NOMO-1 treated with DMSO at 0.1 percent for 48 hours (cell line): ENCODE measurements at regions not wholly inside any gene's neighbourhood (a gene's known extent, or its start where the extent isn't known, plus 50 kb on each side); places are given as distances from the start of the nearest gene placed in this dataset.

Experiments used
- DNase-seq: peaks from one replicate; lab custom pipeline; 2025; ENCODE audit not compliant: unreplicated experiment; lab: John Stamatoyannopoulos, UW

GRCh38 chr16:65224471-65224870 lies 102.6 kb upstream of the CDH11 start:
- no peak for DNase-seq

DNA sequence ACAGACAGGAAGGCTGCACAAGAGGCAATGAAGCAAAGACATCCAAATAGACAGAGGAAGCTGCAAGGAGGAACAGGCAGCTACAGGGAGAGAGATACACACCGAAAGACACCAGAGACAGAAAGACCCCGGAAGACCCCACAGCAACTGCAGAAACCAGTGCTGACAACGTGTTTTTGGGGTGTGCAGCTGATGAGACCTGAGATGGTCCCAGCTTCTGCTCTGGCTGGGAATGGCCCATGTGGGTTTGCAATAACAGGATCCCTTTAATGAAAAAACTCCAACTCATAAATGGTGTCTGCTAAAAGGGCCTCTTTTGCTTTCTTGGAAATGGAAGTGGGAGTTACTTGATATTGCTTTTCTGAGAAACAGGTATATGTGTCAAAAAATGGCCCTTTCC lies 101.5 kb upstream of the CDH11 start:
- no peak for DNase-seq

- no peak for DNase-seq
Observed at GRCh38 chr16:65222536-65222935, 100.7 kb upstream of the CDH11 start.

- no peak for DNase-seq
Observed at GRCh38 chr16:65222049-65222448, 100.2 kb upstream of the CDH11 start.

GRCh38 chr16:65219786-65220185 lies 97.9 kb upstream of the CDH11 start:
- DNase-seq, result no peak

DNA sequence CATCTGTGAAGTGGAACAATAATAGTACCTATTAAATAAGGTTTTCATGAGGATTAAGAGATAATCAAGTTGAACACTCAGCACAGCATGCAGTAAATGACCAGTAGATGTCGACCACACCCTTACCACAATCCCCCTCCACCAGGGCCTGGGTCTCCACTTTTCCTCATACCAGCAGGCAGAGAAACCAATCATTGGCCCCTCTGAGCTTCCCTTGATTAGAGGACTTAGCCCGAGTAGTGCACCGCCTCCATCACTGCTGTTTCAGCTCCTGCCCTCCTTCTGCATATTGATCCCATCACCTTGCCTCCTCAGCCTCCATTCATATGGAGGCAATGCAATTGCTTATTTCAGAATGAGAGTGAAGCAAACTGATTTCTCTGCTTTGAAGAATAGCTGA lies 96.5 kb upstream of the CDH11 start:
- DNase-seq, result no peak

- DNase-seq, result no peak
Observed at GRCh38 chr16:65213866-65214595, 92.2 kb upstream of the CDH11 start.

- DNase-seq, result no peak
Observed at GRCh38 chr16:65212791-65213190, 90.9 kb upstream of the CDH11 start.

GRCh38 chr16:65212240-65212639 lies 90.4 kb upstream of the CDH11 start:
- DNase-seq, result no peak

- DNase-seq, result no peak
Observed at GRCh38 chr16:65202461-65202860, 80.6 kb upstream of the CDH11 start.

DNA sequence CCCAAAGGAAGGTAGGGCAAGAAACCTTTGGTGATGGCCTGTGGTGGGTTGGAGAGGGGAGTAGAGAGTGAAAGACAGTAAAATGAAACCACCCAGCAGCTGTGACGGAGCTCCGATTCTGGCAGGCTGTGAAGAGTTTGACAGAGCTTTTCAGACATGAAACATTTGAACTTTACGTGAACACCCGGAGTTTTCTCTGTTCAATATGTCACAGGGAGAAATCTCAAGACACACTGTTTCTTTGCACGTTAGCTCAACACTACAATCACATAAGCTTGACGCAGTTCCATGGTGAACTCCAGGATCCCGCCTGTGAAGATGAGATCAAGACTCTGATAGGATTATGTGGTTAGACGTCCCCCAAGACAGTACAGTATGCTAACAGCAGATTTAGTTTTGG lies 79.6 kb upstream of the CDH11 start:
- no peak for DNase-seq

DNA sequence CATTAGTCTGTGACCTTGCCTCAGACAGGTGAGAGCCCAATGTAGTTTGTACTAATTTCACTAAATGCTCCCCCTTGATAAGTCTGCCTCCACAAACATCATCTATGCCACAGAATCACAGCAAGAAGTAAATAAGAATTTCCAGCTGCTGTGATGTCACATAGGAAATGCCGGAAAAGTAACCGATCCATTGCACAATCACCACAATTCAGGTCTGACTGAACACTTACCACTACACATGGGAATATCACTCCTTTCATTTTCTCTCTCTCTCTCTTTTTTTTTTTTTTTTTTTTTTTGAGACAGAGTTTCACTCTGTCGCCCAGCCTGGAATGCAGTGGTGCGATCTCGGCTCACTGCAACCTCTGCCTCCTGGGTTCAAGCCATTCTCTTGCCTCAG lies 79.0 kb upstream of the CDH11 start:
- DNase-seq, result no peak

DNA sequence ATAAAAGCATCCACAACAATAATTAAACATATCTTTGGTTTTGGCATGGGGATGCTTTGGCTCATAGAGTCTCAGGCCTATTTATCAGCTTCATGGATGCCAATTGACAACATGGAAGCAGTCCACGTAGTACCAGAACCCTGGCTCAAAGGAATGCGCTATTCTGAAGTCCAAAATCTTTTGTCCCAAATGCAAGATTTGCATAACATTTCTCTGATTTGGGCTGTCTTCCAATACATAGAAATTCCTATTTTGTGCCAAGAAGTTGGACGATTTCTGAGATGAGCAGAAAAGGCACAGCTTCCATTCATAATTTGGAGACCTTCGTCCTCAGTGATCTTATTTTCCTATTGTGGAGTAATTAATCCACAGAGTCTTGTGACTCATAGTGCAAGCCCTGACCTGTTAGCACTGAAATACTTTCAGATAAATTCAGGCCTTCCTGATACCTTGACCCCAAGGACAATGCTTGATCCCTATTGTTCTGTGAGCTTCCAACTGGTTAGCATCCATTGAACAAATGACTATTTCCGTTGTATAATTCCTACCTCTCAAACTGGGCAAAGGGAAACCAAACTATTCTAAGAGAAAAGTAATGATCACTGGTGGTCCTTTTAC lies 78.4 kb upstream of the CDH11 start:
- no peak for DNase-seq

DNA sequence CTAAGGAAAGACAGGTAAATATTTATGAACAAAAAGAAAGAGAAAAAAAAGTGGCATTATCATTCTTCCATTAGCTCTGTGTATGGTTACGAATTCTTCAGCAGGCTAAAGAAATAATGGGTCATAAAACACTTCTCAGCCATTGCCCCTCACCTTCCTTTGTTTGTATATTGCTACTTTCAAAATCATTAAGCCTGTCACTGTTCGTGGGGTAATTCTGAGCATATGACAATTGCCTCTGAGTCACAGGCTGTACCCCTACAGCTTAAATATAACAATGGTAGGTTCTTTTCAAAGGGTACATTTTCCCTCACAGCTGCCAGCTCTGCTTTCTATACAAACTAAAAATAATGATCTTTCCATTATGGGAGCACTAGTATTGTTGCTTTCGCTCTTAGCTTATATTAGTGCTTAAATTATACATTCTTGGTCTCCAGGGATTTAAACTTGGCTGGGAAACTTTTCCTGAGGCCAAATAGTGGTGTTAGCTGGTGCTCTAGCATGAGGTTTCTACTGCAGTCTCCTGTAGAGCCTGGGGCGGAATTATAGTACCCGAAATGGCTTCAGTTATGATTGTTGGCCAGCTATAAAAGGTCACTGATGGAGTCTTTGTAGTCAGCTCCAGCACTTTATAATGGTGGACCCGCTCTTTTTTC lies 74.7 kb upstream of the CDH11 start:
- DNase-seq, result no peak

DNA sequence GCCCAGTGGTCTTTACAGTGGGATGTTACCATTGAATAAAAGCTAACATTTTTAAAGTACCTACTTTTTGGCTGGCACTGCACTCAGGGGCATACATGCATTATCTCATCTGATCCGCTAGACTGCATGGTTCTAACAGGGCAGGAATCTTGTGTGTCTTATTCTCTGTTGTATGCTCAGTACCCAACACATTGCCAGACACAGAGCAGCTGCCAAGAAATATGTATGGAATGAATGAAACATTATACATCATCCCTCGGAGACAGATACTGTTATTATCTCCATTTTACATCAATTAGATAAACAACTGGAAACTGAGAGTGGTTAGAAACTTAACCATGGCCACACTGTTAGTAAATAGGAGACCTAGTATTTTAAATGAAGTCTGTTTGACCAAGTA lies 74.1 kb upstream of the CDH11 start:
- no peak for DNase-seq

DNA sequence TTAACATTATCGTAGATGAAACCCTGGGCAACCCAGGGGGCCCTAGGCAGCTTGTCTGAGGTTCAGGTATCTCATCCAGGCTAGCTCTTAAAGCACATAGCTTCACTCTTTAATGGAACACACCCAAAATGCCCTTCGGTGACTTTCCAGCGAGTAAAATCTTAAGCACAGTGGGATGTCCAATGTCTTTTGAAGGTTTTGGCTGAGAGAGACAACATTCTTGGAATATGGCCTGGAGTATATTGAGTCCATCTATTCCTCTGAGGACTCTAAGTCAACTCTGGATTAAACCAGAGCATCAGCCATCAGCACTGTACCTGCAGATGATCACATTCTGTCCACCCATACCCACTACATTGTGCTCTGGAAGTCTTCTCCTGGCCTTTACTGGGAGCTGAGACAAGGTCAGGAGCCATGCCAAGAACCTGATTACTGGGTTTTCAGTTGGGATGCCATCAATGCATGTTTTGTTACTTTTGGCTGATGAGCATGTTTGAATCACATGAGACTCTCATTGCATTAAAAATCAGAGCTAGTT lies 63.4 kb upstream of the CDH11 start:
- DNase-seq, result no peak

DNA sequence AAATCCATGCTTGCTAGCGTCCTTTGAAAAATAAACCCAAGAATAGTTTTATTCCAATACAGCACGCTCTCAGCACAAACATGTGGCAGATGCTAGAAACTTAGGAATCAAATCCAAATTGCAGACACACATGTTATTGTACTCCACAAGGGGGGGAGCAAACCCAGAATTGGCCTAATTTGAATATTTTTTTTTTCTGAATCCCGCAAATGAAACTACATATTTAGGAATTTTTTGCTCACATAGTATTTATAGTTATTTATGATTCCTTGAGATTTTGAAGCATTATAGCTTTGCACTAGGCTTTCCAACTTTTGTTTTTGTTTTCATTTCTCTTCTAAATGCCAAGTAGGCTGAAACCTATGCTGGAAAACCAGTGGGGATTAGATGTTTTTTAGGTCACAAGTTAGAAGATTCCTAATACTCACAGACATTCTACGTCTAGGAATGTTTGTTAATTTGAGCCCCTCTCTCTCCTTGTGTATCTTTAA lies 59.3 kb upstream of the CDH11 start:
- DNase-seq, result no peak

DNA sequence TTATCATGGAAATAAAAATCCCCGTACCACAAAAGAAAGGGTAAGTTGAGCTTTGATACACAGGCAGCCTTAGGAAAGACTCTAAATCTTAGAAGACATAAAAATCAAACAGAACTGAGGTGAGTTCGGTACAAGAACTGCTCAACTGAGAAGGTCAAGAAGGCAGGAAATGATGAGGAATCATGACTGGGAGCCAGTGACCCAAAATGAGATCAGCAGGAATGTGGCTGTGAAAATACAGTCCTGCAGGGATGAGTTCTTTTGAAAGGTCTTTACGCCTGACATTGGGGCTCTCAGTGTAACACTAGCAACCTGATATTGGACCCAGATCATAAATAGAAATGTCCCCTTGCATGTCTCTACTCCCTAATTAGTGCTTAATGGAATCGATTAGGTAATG lies 56.3 kb upstream of the CDH11 start:
- DNase-seq, result no peak

DNA sequence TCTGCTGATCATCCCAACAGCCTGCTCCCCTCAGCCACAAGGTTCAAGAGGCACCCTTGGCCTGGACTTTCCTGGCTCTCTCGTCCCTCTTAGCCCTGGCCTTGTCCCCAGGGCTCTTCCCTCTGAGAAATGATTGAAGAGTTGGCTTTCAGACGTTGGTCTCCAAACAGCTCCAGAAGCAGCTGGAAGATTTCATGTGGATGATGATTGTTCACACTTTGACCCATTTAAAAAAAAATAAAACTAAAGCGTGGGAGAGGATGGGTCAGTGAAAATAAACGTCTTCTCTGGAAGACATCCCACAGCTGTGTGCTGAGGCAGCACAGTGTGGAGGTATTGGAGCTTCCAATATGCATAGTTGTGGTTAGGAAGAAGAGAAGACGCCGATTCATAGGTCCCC lies 54.7 kb upstream of the CDH11 start:
- DNase-seq, result no peak

- DNase-seq, result no peak
Observed at GRCh38 chr16:65172356-65172755, 50.5 kb upstream of the CDH11 start.
